C4-2B (cell line): ENCODE measurements at regions not wholly inside any gene's neighbourhood (a gene's known extent, or its start where the extent isn't known, plus 50 kb on each side); places are given as distances from the start of the nearest gene placed in this dataset.

Experiments
- CTCF ChIP-seq: fragments of 450-650 bp; conservative IDR thresholded peaks from 2 replicates; pipeline ENCODE4 v1.5.1; 2017; ENCODE audit warnings: mild to moderate bottlenecking
- ZFX ChIP-seq: fragments of 450-650 bp; IDR thresholded peaks from 2 replicates; pipeline ENCODE4 v1.6.1; 2017

- TF ChIP-seq CTCF (peak; percentile 77), ZFX (no peak)
Observed at GRCh38 chr14:35944847-35945246, 118.7 kb downstream of the BRMS1L start.
